ENCODE measurements at regions not wholly inside any gene's neighbourhood (a gene's known extent, or its start where the extent isn't known, plus 50 kb on each side); places are given as distances from the start of the nearest gene placed in this dataset.

GRCh38 chrX:15909605-15910004 lies 55.0 kb upstream of the AP1S2 start:
- TF ChIP-seq POLR2A (IDR thresholded peaks at IDR 0.05; ENCODE audit: low read length) (no peak), GATA1 (IDR thresholded peaks at IDR 0.05; ENCODE audit: low read depth, low read length) (no peak)
